A549 (cell line): ENCODE measurements at regions not wholly inside any gene's neighbourhood (a gene's known extent, or its start where the extent isn't known, plus 50 kb on each side); places are given as distances from the start of the nearest gene placed in this dataset.

Experiments used
- CEBPB ChIP-seq, 2 experiments: fragments of >200 bp in 1 of 2; sonication (Bioruptor Twin) in 1 of 2; formaldehyde crosslinking in 1 of 2; IDR thresholded peaks; 2 replicates each; pipeline ENCODE4 v1.6.1; 2012 to 2016
- EHMT2 ChIP-seq: fragments of 200-600 bp; sonication (generic); IDR thresholded peaks from 2 replicates; pipeline ENCODE4 v1.6.1; 2016; ENCODE audit warnings: antibody characterized with exemption, low read depth, mild to moderate bottlenecking, moderate library complexity
- EP300 ChIP-seq, 2 experiments: fragments of >200 bp; sonication (Bioruptor Twin); formaldehyde crosslinking; IDR thresholded peaks; 2 replicates in 1 of 2; 3 replicates in 1 of 2; pipeline ENCODE4 v1.6.1; 2016 to 2017
- HOXB5 ChIP-seq: fragments of 250-450 bp; sonication (Bioruptor Pico); IDR thresholded peaks from 2 replicates; pipeline ENCODE4 v1.5.0; 2020; ENCODE audit warnings: mild to moderate bottlenecking, moderate library complexity
- JUNB ChIP-seq: fragments of >200 bp; sonication (Bioruptor Twin); formaldehyde crosslinking; IDR thresholded peaks from 2 replicates; pipeline ENCODE4 v1.6.1; 2016
- MAFK ChIP-seq: fragments of 450-650 bp; IDR thresholded peaks from 2 replicates; pipeline ENCODE4 v1.6.1; 2014; ENCODE audit not compliant: partially characterized antibody
- PHF8 ChIP-seq: fragments of 200-600 bp; sonication (generic); IDR thresholded peaks from 2 replicates; pipeline ENCODE4 v1.6.1; 2016; ENCODE audit warnings: low read depth, mild to moderate bottlenecking, antibody characterized with exemption, moderate library complexity, borderline replicate concordance
- POLR2A ChIP-seq: IDR thresholded peaks from 2 replicates; pipeline ENCODE4 v1.6.1; 2012; ENCODE audit warnings: mild to moderate bottlenecking, low read length
- RNF2 ChIP-seq: fragments of 200-600 bp; sonication (generic); IDR thresholded peaks from 2 replicates; pipeline ENCODE4 v1.6.1; 2016; ENCODE audit warnings: low read depth, mild to moderate bottlenecking, antibody characterized with exemption, moderate library complexity, borderline replicate concordance
- USF2 ChIP-seq: fragments of 450-650 bp; IDR thresholded peaks from 2 replicates; pipeline ENCODE4 v1.6.1; 2014; ENCODE audit warnings: antibody characterized with exemption
- TF ChIP-seq, protein P1 (sequence below): fragments of >200 bp; sonication (Bioruptor Twin); formaldehyde crosslinking; IDR thresholded peaks from 3 replicates; pipeline ENCODE4 v1.5.1; 2016
- TF ChIP-seq, protein P2 (sequence below): IDR thresholded peaks from 2 replicates; pipeline ENCODE4 v1.6.1; 2012

DNA sequence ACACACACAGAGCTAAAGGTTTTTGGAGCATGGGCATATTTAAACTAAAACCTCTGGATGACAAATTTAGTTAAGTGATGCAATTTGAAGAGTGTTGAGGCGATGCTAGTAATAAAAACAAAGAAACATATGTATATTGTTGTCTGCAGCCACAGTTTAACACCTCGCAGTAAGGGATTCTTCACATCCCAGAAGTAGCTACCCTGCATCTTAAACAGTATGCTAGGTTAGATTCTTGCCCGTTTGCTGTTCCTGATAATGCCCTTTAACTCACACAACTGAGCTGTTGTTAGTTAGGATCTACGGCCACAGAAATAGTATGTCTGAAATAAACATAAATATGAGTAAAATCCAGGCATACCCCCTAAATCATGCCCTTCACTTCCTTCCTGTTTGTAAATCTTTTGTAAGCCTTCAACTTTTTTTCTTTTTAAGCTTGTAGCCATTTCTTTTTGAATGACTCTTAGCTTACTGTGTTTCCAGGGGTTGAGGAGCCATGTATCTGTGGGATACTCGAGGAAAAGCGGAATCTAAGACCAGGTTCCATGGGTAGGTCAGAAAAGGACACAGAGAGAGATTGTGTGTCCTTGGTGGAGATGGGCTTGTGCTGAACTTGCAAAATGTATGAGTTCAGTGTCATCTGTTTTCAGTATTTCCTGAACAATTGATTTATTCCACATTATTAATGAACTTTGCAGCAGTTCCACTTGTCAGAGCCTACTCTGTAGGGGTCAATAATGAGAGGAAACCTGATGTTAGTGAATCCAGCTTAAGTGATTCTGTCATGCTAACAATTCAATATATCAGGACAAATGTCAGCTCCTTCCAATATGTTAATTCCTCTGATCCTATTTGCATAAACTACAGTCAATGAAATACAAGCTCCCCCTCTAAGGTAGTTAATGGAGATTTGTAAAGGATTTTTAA is 349.6 kb downstream of the GPAT3 start:
- TF ChIP-seq EP300 (IDR thresholded peaks at IDR 0.05) (no peak), PHF8 (no peak), RNF2 (no peak), CEBPB (IDR thresholded peaks at IDR 0.05) (no peak), POLR2A (no peak), EHMT2 (no peak), HOXB5 (CRISPR knock-in tag) (no peak), USF2 (no peak), JUNB (no peak), MAFK (no peak)
- TF ChIP-seq, protein P1, sequence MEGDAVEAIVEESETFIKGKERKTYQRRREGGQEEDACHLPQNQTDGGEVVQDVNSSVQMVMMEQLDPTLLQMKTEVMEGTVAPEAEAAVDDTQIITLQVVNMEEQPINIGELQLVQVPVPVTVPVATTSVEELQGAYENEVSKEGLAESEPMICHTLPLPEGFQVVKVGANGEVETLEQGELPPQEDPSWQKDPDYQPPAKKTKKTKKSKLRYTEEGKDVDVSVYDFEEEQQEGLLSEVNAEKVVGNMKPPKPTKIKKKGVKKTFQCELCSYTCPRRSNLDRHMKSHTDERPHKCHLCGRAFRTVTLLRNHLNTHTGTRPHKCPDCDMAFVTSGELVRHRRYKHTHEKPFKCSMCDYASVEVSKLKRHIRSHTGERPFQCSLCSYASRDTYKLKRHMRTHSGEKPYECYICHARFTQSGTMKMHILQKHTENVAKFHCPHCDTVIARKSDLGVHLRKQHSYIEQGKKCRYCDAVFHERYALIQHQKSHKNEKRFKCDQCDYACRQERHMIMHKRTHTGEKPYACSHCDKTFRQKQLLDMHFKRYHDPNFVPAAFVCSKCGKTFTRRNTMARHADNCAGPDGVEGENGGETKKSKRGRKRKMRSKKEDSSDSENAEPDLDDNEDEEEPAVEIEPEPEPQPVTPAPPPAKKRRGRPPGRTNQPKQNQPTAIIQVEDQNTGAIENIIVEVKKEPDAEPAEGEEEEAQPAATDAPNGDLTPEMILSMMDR: no peak
- TF ChIP-seq, protein P2, sequence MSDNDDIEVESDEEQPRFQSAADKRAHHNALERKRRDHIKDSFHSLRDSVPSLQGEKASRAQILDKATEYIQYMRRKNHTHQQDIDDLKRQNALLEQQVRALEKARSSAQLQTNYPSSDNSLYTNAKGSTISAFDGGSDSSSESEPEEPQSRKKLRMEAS: no peak
